ENCODE measurements at regions not wholly inside any gene's neighbourhood (a gene's known extent, or its start where the extent isn't known, plus 50 kb on each side); places are given as distances from the start of the nearest gene placed in this dataset.

GRCh38 chr5:130643321-130643720 lies 521.7 kb downstream of the HINT1 start:
- no peak for TF ChIP-seq EZH2phosphoT487 (IDR thresholded peaks at IDR 0.05; ENCODE audit: low read depth)
- TF ChIP-seq CTCF (IDR thresholded peaks at IDR 0.05; ENCODE audit: low read depth, low read length): no peak
